K562 (cell line): ENCODE measurements at regions not wholly inside any gene's neighbourhood (a gene's known extent, or its start where the extent isn't known, plus 50 kb on each side); places are given as distances from the start of the nearest gene placed in this dataset.

ENCODE experiments used
- C11orf30 ChIP-seq: fragments of 450-650 bp; IDR thresholded peaks from 2 replicates; pipeline ENCODE4 v1.6.1; 2016; ENCODE audit warnings: low read depth, mild to moderate bottlenecking
- CXXC5 ChIP-seq: fragments of 250-450 bp; sonication (Bioruptor Pico); IDR thresholded peaks from 2 replicates; pipeline ENCODE4 v1.8.0; 2022; ENCODE audit warnings: inconsistent platforms, mild to moderate bottlenecking, moderate library complexity
- FOXJ3 ChIP-seq: sonication (generic); formaldehyde crosslinking; IDR thresholded peaks from 2 replicates; pipeline ENCODE4 v1.4.0; 2020; ENCODE audit warnings: mild to moderate bottlenecking, missing genetic modification reagents
- MED1 ChIP-seq: sonication (generic); formaldehyde crosslinking; IDR thresholded peaks from 2 replicates; pipeline ENCODE4 v1.8.1; 2023; ENCODE audit warnings: missing genetic modification reagents, borderline replicate concordance
- NFYB ChIP-seq: IDR thresholded peaks from 2 replicates; pipeline ENCODE4 v1.6.1; 2011; ENCODE audit warnings: mild to moderate bottlenecking, moderate library complexity; ENCODE audit not compliant: insufficient read length; ENCODE audit errors: extremely low read depth
- POLR2H ChIP-seq: IDR thresholded peaks from 2 replicates; pipeline ENCODE4 v1.6.1; 2016; ENCODE audit warnings: missing genetic modification characterization, low read depth, mild to moderate bottlenecking, control low read depth, missing compliant biosample characterization, moderate library complexity
- RFX7 ChIP-seq: fragments of 250-450 bp; sonication (Bioruptor Pico); IDR thresholded peaks from 2 replicates; pipeline ENCODE4 v1.5.1; 2021; ENCODE audit warnings: mild to moderate bottlenecking
- SMAD3 ChIP-seq: fragments of 450-650 bp; formaldehyde crosslinking; conservative IDR thresholded peaks from 2 replicates; pipeline ENCODE4 v1.4.0; 2020; ENCODE audit warnings: mild to moderate bottlenecking
- ZNF217 ChIP-seq: sonication (generic); formaldehyde crosslinking; IDR thresholded peaks from 2 replicates; pipeline ENCODE4 v1.8.0; 2022; ENCODE audit warnings: mild to moderate bottlenecking, missing genetic modification reagents
- ZNF586 ChIP-seq: fragments of 450-650 bp; formaldehyde crosslinking; conservative IDR thresholded peaks from 2 replicates; pipeline ENCODE4 v1.4.0; 2020; ENCODE audit warnings: mild to moderate bottlenecking, moderate library complexity
- TF ChIP-seq, protein P1 (sequence below): fragments of 450-650 bp; formaldehyde crosslinking; IDR thresholded peaks from 2 replicates; pipeline ENCODE4 v1.4.0; 2020; ENCODE audit warnings: mild to moderate bottlenecking, mixed read lengths
- TF ChIP-seq, protein P2 (sequence below), 2 experiments: fragments of 450-650 bp; formaldehyde crosslinking in 1 of 2; IDR thresholded peaks; 2 replicates each; pipeline versions ENCODE4 v1.4.0 to v1.6.1; 2014 to 2020; ENCODE audit warnings: mild to moderate bottlenecking in 2 of 2, borderline replicate concordance in 1 of 2, low read depth in 1 of 2
- TF ChIP-seq, protein P3 (sequence below): conservative IDR thresholded peaks from 2 replicates; pipeline ENCODE4 v1.6.1; 2011; ENCODE audit warnings: low read depth, mild to moderate bottlenecking, low read length; ENCODE audit not compliant: control insufficient read depth

DNA sequence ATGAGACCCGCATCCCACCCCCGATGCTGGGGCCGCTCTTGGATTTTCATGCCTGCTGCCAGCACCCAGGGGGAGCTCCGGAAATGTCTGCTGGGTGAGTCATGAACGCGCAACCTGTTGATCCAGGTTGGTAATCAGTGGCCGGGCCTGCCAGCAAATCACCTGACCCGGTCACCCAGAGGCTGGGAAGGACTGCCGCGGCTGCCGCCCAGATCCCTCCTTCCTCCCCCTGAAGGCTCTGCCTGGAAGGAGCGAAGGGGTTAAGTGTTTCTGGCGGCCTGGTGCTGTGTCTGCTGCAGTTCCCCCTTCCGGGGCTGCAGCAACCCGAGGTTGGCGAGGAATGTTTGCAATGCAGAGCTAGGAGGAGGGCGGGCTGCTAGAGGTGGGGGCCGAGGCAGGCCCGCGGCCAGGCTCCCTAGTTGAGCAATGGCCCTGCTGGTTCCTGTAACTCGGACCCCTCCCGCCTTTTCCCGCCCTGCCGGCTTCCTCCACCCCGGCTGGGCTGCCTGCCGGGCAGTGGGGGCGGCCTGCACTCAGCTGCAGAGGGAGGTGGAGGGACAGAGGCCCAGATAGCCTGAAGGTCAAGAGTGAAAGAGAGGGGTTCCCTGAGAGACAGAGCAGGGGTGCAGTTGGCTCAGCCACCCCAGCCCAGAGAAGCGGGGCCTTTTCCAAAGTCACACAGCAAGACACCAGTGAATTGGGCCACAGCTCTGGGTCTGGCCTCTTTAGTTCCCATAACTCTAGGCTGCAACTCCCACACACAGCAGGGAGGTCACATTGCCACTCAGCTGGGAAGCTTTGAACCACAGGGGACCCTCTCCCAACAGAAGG is 156.3 kb upstream of the IER5L start (continued):
- TF ChIP-seq, protein P1, sequence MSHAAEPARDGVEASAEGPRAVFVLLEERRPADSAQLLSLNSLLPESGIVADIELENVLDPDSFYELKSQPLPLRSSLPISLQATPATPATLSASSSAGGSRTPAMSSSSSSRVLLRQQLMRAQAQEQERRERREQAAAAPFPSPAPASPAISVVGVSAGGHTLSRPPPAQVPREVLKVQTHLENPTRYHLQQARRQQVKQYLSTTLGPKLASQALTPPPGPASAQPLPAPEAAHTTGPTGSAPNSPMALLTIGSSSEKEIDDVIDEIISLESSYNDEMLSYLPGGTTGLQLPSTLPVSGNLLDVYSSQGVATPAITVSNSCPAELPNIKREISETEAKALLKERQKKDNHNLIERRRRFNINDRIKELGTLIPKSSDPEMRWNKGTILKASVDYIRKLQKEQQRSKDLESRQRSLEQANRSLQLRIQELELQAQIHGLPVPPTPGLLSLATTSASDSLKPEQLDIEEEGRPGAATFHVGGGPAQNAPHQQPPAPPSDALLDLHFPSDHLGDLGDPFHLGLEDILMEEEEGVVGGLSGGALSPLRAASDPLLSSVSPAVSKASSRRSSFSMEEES (CRISPR knock-in tag): no peak
- TF ChIP-seq MED1 (CRISPR knock-in tag) (no peak), FOXJ3 (CRISPR knock-in tag) (no peak), ZNF586 (no peak), C11orf30 (no peak), SMAD3 (no peak), ZNF217 (CRISPR knock-in tag) (no peak), POLR2H (no peak), CXXC5 (CRISPR knock-in tag) (peak; percentile 42; the same call in 1 of the 2 replicates), NFYB (no peak), RFX7 (CRISPR knock-in tag) (no peak)
- TF ChIP-seq, protein P2, sequence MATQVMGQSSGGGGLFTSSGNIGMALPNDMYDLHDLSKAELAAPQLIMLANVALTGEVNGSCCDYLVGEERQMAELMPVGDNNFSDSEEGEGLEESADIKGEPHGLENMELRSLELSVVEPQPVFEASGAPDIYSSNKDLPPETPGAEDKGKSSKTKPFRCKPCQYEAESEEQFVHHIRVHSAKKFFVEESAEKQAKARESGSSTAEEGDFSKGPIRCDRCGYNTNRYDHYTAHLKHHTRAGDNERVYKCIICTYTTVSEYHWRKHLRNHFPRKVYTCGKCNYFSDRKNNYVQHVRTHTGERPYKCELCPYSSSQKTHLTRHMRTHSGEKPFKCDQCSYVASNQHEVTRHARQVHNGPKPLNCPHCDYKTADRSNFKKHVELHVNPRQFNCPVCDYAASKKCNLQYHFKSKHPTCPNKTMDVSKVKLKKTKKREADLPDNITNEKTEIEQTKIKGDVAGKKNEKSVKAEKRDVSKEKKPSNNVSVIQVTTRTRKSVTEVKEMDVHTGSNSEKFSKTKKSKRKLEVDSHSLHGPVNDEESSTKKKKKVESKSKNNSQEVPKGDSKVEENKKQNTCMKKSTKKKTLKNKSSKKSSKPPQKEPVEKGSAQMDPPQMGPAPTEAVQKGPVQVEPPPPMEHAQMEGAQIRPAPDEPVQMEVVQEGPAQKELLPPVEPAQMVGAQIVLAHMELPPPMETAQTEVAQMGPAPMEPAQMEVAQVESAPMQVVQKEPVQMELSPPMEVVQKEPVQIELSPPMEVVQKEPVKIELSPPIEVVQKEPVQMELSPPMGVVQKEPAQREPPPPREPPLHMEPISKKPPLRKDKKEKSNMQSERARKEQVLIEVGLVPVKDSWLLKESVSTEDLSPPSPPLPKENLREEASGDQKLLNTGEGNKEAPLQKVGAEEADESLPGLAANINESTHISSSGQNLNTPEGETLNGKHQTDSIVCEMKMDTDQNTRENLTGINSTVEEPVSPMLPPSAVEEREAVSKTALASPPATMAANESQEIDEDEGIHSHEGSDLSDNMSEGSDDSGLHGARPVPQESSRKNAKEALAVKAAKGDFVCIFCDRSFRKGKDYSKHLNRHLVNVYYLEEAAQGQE (IDR thresholded peaks at IDR 0.05; ENCODE audit: borderline replicate concordance): peak; percentile 19; the same call in 1 of the 2 replicates
- TF ChIP-seq, protein P2 (CRISPR knock-in tag; IDR thresholded peaks at IDR 0.05; ENCODE audit: low read depth): no peak
- TF ChIP-seq, protein P3, sequence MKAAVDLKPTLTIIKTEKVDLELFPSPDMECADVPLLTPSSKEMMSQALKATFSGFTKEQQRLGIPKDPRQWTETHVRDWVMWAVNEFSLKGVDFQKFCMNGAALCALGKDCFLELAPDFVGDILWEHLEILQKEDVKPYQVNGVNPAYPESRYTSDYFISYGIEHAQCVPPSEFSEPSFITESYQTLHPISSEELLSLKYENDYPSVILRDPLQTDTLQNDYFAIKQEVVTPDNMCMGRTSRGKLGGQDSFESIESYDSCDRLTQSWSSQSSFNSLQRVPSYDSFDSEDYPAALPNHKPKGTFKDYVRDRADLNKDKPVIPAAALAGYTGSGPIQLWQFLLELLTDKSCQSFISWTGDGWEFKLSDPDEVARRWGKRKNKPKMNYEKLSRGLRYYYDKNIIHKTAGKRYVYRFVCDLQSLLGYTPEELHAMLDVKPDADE: 0 out of 2 replicates have a peak, but pooled peaks have one; percentile 30
